ENCODE measurements at regions not wholly inside any gene's neighbourhood (a gene's known extent, or its start where the extent isn't known, plus 50 kb on each side); places are given as distances from the start of the nearest gene placed in this dataset.
A peak's percentile ranks its signal among the peaks of the same experiment; 100 is the strongest.

DNA sequence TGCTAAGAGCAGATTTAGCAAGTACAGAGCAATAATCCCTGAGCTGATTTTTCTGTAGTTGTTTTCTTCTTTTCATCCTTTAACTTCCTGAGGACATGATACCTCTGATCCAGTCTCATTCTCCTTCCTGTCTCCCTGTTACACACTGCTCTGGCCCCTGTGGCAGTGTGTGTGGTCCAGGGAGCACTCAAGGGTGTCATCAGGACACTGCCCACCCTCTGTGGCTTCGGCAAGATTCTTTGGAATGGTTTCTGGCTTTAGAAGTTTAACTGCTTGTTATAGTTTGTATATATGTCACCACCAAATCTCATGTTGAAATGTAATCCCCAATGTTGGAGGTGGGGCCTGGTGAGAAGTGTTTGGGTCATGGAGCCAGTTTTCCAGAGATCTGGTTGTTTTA, 637.3 kb downstream of the BCOR start:
- peaks cover 68% of the 10 kb centered on the region for H3K4me1 Mint-ChIP-seq
- peaks cover 9% of the 10 kb centered on the region for H3K27me3 Mint-ChIP-seq (ENCODE audit: low read depth)
- TF ChIP-seq, protein P1, sequence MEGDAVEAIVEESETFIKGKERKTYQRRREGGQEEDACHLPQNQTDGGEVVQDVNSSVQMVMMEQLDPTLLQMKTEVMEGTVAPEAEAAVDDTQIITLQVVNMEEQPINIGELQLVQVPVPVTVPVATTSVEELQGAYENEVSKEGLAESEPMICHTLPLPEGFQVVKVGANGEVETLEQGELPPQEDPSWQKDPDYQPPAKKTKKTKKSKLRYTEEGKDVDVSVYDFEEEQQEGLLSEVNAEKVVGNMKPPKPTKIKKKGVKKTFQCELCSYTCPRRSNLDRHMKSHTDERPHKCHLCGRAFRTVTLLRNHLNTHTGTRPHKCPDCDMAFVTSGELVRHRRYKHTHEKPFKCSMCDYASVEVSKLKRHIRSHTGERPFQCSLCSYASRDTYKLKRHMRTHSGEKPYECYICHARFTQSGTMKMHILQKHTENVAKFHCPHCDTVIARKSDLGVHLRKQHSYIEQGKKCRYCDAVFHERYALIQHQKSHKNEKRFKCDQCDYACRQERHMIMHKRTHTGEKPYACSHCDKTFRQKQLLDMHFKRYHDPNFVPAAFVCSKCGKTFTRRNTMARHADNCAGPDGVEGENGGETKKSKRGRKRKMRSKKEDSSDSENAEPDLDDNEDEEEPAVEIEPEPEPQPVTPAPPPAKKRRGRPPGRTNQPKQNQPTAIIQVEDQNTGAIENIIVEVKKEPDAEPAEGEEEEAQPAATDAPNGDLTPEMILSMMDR (IDR thresholded peaks at IDR 0.05; ENCODE audit: unreplicated experiment in 3 of 3) = no peak
- H3K36me3 Mint-ChIP-seq (ENCODE audit: low read depth) = no peaks in the 10 kb centered on the region
- H3K4me3 Mint-ChIP-seq = no peak overlapping the region
- H3K9me3 Mint-ChIP-seq = peaks cover 6% of the 10 kb centered on the region
- H3K27ac Mint-ChIP-seq = peak overlapping the region in 2 of 3 experiments; percentile 52 to 70

DNA sequence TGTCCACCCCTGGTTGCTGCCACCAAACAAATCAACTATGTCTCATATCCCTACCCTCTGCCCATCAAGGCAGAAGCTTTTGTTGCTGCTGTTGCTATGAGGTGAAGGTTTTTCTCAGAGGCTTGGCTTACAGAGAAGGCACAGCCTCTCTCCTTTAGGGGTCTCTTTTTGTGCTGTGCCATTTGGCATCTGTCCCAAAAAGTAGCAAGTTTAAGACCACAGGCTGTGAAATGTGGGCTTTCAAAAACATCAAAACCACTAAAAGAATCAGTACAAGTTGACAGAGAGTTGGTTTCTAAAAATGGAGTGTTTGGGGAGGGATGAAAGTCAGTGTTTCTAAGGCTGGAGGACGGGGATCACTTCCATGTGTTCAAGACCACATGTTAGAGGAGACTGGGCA, 634.9 kb downstream of the BCOR start:
- Mint-ChIP-seq H3K36me3 (ENCODE audit: low read depth) (no peaks in the 10 kb centered on the region), H3K4me1 (peaks cover 48% of the 10 kb centered on the region), H3K9me3 (peaks cover 6% of the 10 kb centered on the region), H3K27ac (peak overlapping the region in 1 of 3 experiments; percentile 27), H3K4me3 (no peak overlapping the region), H3K27me3 (ENCODE audit: low read depth) (peaks cover 9% of the 10 kb centered on the region)
- TF ChIP-seq, protein P1 (IDR thresholded peaks at IDR 0.05; ENCODE audit: unreplicated experiment in 3 of 3) = no peak

DNA sequence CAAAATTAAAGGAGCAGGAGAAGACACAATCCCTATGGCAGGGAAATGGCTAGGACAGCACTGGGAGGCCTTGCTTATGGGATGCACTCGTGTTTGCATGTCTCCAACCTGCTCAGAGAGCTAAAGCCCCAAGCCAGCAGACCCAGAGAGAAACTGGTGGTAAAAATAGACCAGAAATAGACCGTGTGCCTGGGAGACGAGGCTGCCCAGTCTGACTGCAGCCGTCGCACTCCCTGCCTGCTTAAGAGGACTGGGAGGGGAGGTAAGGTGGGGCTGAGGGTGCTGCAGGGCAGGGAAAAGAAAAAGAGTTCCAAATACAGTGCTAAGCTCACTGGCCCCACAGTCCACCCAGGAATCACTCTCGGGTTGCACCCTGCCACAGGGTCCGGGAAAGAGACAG, 633.5 kb downstream of the BCOR start:
- Mint-ChIP-seq H3K36me3 (ENCODE audit: low read depth) (no peaks in the 10 kb centered on the region), H3K27ac (peak overlapping the region in 2 of 3 experiments; percentile 27 to 63), H3K9me3 (peaks cover 6% of the 10 kb centered on the region), H3K27me3 (ENCODE audit: low read depth) (peaks cover 9% of the 10 kb centered on the region), H3K4me1 (peaks cover 40% of the 10 kb centered on the region), H3K4me3 (no peak overlapping the region)
- TF ChIP-seq, protein P1 (IDR thresholded peaks at IDR 0.05; ENCODE audit: unreplicated experiment in 3 of 3) = no peak

DNA sequence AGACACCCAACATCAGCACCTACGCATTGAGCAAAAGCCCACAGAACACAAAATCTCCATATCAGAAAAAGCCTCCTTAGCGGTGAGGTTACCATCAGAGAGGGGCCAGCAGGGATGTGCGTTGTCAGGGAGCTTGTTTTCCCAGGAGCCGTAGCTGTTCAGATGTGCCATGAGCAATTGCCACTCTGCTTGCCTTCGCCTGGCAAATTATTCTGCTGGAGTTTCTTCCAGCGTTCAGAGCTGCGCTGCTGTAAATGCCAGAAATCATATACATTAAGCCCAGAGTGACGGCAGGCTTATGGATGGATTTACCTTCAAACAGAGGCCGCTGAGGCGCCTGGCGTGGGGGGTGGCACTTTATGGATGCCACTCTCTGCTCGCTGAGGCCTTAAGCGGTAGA, 632.3 kb downstream of the BCOR start:
- Mint-ChIP-seq H3K4me1 (peaks cover 41% of the 10 kb centered on the region), H3K9me3 (peaks cover 2% of the 10 kb centered on the region), H3K27me3 (ENCODE audit: low read depth) (peaks cover 9% of the 10 kb centered on the region), H3K4me3 (no peak overlapping the region), H3K27ac (no peak overlapping the region), H3K36me3 (ENCODE audit: low read depth) (no peaks in the 10 kb centered on the region)
- TF ChIP-seq, protein P1 (IDR thresholded peaks at IDR 0.05; ENCODE audit: unreplicated experiment in 3 of 3) = no peak

DNA sequence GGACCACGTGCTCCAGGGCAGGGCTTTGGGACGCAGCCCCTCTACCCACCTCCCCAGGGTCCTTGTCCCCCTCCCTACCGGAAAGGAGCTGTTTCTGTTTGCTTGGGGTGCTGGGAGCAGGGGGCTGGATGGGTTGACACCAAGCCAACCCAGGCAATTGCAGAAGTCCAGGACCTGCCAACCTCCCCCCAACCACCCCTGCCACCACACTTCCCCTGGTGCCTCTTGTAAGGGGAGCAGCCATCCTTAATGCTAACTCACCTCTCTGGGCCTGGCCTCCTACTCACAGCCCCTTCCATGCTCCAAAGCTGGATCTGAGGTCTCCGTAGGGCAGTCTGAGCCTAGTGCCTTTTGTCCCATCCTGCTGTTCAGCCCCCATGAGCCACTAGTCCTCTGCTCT, 631.9 kb downstream of the BCOR start:
- Mint-ChIP-seq H3K27ac (no peak overlapping the region), H3K9me3 (peaks cover 2% of the 10 kb centered on the region), H3K36me3 (ENCODE audit: low read depth) (no peaks in the 10 kb centered on the region), H3K27me3 (ENCODE audit: low read depth) (peaks cover 9% of the 10 kb centered on the region), H3K4me1 (peaks cover 42% of the 10 kb centered on the region), H3K4me3 (no peak overlapping the region)
- TF ChIP-seq, protein P1 (IDR thresholded peaks at IDR 0.05; ENCODE audit: unreplicated experiment in 3 of 3) = no peak

DNA sequence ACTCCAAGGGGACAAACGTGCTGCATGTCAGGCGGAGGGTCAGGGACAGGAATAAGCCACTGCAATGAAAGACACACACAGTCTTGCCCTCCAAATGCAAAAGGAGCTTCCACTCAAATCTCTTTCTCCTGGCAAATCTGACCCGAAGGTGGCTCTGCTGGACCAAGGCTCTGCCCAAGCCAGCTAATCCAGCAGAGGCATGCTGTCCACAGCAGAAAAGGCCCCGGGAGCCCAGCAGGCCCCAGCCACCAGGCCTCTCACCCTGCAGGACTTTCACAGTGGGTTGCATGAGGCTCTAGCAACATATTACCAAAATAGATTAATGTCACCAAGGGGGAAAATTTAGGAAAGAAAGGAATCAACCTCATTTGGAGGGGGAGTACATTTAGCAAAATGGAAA, 628.6 kb downstream of the BCOR start:
- Mint-ChIP-seq H3K36me3 (ENCODE audit: low read depth) (no peaks in the 10 kb centered on the region), H3K9me3 (peaks cover 6% of the 10 kb centered on the region), H3K27ac (peak overlapping the region in 2 of 3 experiments; percentile 45 to 94), H3K4me1 (peaks cover 39% of the 10 kb centered on the region), H3K27me3 (ENCODE audit: low read depth) (peaks cover 6% of the 10 kb centered on the region), H3K4me3 (no peak overlapping the region)
- TF ChIP-seq, protein P1 (IDR thresholded peaks at IDR 0.05; ENCODE audit: unreplicated experiment in 3 of 3) = no peak

All from nephron (organoid).